GM06990 (cell line): ENCODE measurements at regions not wholly inside any gene's neighbourhood (a gene's known extent, or its start where the extent isn't known, plus 50 kb on each side); places are given as distances from the start of the nearest gene placed in this dataset.
A peak's percentile ranks its signal among the peaks of the same experiment; 100 is the strongest.
"Not testable (repeated sequence)": the region's sequence is repeated elsewhere in the genome, so short reads cannot be mapped to it uniquely, and the experiment has no call there.

Experiments used
- DNase-seq: peaks from one replicate; pipeline ENCODE4 v3.0.0-alpha.2; 2011; ENCODE audit not compliant: insufficient read length; ENCODE audit errors: extremely low read depth
- H3K27me3 ChIP-seq: replicated peaks from 2 replicates; pipeline ENCODE4 v1.6.0; 2011; ENCODE audit warnings: low read length; ENCODE audit not compliant: control insufficient read depth, insufficient read depth
- H3K36me3 ChIP-seq: 2 replicates; pipeline ENCODE4 v1.5.1; 2011; ENCODE audit warnings: low read length; ENCODE audit not compliant: control insufficient read depth, insufficient read depth
- H3K4me3 ChIP-seq: replicated peaks from 2 replicates; pipeline ENCODE4 v1.5.1; 2011; ENCODE audit warnings: low read depth, mild to moderate bottlenecking, control low read depth, low read length
- TF ChIP-seq, protein P1 (sequence below): IDR thresholded peaks from 2 replicates; pipeline ENCODE4 v1.5.1; 2011; ENCODE audit warnings: low read length, control low read depth, mild to moderate bottlenecking, inconsistent platforms; ENCODE audit not compliant: insufficient read depth, poor library complexity, severe bottlenecking

DNA sequence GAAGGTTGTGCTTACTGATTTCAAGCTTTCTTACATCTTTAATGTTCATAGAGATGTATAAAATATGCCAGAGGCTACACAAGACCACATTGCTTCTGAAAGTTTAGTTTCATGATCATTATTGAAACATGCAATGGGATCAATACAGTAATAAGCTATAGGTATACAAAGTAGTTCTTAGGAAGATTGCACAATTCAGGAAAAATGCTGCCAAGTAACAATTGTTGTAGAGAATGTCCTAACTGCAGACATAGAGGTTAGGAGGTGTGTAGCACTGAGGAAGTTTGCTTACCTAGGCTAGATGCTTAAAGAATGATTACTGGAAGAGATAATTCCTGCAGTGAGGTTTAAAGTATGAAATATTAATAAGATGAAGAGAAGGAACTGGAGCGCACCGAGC, 259.5 kb upstream of the CYRIA start:
- no peak for DNase-seq
- Histone ChIP-seq H3K4me3 (no peak overlapping the region), H3K36me3 (no peaks in the 10 kb centered on the region), H3K27me3 (no peaks in the 10 kb centered on the region)
- TF ChIP-seq, protein P1, sequence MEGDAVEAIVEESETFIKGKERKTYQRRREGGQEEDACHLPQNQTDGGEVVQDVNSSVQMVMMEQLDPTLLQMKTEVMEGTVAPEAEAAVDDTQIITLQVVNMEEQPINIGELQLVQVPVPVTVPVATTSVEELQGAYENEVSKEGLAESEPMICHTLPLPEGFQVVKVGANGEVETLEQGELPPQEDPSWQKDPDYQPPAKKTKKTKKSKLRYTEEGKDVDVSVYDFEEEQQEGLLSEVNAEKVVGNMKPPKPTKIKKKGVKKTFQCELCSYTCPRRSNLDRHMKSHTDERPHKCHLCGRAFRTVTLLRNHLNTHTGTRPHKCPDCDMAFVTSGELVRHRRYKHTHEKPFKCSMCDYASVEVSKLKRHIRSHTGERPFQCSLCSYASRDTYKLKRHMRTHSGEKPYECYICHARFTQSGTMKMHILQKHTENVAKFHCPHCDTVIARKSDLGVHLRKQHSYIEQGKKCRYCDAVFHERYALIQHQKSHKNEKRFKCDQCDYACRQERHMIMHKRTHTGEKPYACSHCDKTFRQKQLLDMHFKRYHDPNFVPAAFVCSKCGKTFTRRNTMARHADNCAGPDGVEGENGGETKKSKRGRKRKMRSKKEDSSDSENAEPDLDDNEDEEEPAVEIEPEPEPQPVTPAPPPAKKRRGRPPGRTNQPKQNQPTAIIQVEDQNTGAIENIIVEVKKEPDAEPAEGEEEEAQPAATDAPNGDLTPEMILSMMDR, result no peak

DNA sequence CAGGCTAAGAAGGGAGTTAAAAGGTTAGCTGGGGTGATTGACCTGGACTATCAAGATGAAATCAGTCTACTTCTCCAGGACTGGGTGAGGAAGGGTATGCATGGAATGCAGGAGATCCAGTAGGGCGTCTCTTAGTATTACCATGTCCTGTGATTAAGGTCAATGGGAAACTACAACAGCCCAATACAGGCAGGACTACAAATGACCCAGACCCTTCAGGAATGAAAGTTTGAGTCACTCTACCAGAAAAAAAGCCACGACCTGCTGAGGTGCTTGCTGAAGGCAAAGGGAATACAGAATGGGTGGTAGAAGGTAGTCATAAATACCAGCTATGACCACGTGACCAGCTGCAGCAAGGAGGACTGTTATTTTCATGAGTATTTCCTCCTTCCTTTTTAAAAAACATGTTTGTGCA, 249.7 kb upstream of the CYRIA start:
- not testable (repeated sequence) for H3K4me3 ChIP-seq, H3K27me3 ChIP-seq, DNase-seq, H3K36me3 ChIP-seq

DNA sequence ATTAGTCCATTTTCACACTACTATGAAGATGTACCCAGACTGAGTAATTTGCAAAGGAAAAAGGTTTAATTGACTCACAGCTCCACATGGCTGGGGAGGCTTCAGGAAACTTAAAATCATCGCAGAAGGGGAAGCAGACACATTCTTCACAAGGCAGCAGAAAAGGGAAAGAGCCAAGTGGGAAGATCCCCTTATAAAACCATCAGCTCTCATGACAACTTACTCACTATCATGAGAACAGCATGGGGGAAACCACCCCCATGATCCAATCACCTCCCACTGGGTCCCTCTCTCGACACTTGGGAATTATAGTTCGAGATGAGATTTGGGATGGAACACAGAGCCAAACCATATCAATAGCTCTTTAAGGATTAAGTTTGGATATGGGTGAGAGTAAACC, 246.1 kb upstream of the CYRIA start:
- TF ChIP-seq, protein P1, result no peak
- DNase-seq, result no peak
- H3K36me3 ChIP-seq, result no peaks in the 10 kb centered on the region
- no peak overlapping the region for H3K4me3 ChIP-seq
- H3K27me3 ChIP-seq, result no peaks in the 10 kb centered on the region

DNA sequence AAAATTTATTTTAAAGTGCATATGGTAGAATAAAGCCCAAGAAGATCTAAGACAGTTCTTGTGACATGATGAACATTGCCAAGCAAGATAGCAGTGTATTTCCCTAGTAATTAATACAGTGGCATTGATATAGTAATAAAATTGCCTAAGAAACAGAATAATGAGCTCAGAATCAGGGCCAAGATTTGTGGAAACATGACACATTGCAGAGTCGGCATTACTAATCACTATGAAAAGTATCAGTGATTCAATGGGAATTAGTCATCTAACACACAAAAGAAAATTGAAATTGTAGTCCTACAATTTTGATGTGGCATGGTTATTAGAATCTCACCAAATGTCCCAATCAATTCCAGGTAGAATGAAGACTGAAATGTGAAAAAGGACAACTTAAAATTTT, 243.0 kb upstream of the CYRIA start:
- TF ChIP-seq, protein P1, result no peak
- H3K36me3 ChIP-seq, result no peaks in the 10 kb centered on the region
- no peaks in the 10 kb centered on the region for H3K27me3 ChIP-seq
- H3K4me3 ChIP-seq, result no peak overlapping the region
- DNase-seq, result no peak

DNA sequence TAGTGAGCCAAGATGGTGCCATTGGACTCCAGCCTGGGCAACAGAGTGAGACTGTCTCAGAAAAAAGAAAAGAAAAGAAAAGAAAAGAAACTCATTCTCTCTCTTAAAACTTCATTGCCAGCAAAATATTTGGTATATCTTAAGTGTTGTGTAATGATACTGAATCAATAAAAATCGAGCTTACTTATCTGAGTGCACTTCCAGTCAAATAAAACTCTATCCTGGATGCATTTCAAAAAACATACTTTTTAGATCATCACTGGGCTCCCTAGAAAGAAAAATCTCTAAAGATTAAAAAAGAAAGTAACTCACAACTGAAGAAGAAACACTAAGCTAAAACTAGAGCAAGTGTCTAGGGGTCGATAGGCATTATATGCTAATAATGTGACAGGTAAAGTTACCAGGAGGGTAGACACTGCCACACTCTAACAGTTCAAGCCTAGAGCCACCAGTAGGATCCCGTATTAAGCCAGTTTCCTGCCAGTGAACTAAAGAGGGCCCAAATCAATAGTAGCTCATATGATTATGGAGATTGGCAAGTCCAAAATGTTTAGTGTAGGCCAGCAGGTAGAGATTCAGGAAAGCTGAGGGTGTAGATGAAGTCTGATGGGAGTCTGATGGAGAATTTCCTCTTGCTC, 242.1 kb upstream of the CYRIA start:
- no peaks in the 10 kb centered on the region for H3K27me3 ChIP-seq
- H3K36me3 ChIP-seq, result no peaks in the 10 kb centered on the region
- H3K4me3 ChIP-seq, result no peak overlapping the region
- TF ChIP-seq, protein P1, result no peak
- DNase-seq, result no peak

DNA sequence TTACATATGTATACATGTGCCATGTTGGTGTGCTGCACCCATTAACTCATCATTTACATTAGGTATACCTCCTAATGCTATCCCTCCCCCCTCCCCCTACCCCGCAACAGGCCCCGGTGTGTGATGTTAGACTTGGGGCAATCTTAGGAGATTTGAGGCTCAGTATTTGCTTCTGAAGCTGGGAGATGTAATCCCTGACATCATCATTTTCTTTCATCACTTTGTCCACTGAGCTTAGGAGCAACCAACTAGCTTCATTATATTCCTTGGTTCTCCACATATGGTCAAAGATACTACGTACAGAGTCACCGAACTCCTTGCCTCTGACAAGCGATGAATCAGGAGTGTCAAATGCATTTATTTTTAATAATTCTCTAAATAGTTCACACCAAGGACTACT, 239.7 kb upstream of the CYRIA start:
- not testable (repeated sequence) for H3K4me3 ChIP-seq, DNase-seq, H3K36me3 ChIP-seq, H3K27me3 ChIP-seq

DNA sequence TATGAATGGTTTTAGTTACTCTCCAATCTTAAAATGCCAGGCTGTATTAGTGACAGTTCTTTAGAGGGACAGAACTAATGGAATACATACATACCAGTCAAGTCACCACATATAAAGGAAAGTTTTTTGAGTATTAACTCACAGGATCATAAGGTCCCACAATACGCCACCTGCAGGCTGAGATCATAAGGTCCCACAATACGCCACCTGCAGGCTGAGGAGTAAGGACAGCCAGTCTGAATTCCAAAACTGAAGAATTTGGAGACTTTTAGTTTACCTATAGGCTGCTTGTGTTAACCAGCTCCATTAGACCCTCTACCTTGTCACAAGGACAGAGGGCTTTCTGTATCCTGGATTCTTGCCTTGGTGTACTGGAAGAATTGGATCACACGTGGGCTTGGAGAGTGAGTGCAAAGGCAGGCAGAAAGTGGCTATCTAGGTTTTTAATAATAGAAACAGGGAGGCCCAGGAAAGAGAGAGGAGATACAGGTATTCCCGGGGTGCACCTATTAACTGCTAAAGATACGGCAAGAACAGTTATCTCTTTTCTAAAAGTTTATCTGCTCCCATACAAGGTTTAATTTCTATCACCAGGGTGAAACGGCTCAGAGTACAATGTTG, 234.9 kb upstream of the CYRIA start:
- no peak for DNase-seq
- no peaks in the 10 kb centered on the region for H3K27me3 ChIP-seq
- H3K36me3 ChIP-seq, result no peaks in the 10 kb centered on the region
- H3K4me3 ChIP-seq, result no peak overlapping the region
- TF ChIP-seq, protein P1, result peak; percentile 96
